ENCODE measurements at regions not wholly inside any gene's neighbourhood (a gene's known extent, or its start where the extent isn't known, plus 50 kb on each side); places are given as distances from the start of the nearest gene placed in this dataset.

DNA sequence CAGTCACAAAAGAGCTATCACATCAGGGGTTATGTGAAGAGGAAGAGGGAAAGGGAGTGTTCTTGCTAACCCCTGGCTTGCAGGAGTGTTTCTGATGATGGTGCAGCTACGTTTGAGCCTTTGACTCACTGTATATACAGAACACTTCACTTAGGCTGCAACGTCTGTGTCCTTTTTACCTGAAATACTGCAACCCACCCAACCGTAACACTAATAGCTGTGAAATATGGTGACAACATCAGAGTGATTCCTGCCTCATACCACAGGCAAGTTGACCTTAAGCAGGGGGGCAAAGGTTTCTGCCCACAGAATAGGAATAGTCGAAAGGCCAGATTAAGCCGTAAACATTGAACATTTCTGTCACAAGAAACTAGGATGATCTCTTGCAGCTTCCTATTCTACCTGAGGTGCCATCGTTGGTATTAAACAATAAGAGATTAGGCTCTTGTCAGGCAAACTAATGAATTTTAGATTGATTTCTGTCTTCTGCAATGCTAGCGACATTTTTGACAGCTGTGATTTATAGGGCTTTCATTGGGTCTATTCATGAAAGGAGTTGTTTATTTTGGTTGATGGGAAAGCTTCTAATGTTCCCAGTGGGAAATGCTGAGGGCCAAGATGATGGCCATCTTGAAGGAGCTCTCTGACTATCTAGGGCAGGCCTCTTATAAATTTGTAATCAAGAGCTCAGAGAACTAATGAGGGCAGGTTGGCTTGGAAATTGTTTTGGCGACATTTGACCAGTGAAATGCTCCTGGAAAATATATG, 316.8 kb downstream of the PIK3C3 start:
- DNase-seq, result no peak

DNA sequence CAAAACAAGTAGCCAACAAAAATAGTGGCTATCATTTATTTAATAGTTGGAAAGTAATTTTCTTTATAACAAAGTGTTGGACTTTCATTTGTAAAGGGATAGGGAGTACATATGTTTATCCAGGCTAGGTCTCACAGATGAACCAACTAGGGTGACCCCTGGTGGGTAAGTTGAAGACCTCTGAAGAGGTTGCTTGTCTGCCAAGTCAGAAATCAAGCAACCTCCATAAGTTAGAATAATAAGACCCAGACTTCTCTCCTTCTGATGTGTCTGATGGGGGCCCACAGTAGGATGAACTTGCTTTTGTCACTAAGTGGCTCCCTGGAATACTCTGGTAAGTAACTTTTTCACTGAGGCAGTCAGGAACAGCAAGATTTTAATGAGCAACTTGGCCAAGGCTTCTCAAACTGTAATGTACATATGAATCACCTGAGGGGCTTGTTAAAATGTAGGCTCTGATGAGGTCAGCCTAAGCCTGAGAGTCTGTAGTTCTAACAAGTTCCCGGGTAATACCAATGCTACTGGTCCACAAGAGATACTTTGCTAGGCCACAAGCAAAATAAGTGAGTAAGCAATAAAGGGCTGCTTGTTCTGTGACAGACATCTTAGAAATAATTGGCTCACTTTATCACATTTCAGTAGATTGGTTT, 319.6 kb downstream of the PIK3C3 start:
- DNase-seq, result no peak

DNA sequence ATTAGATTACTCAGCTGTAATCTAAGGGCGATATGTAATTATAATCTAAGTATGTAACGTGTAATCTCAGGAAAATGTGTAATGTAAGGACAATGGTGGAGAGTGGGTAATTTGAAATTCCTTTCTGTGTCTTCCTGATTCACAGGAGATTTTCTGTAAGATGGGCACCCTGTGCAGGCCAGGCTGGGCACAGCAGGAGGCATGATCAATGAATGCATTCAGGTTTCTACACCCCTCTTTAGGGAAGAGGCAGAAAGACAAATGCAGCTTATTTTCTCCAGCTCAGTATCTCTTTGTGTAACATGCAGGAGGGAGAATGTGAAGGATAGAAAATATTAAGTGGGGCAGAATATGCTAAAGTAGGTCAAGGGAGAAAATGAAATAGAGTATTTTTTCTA, 320.1 kb downstream of the PIK3C3 start:
- DNase-seq, result no peak

DNA sequence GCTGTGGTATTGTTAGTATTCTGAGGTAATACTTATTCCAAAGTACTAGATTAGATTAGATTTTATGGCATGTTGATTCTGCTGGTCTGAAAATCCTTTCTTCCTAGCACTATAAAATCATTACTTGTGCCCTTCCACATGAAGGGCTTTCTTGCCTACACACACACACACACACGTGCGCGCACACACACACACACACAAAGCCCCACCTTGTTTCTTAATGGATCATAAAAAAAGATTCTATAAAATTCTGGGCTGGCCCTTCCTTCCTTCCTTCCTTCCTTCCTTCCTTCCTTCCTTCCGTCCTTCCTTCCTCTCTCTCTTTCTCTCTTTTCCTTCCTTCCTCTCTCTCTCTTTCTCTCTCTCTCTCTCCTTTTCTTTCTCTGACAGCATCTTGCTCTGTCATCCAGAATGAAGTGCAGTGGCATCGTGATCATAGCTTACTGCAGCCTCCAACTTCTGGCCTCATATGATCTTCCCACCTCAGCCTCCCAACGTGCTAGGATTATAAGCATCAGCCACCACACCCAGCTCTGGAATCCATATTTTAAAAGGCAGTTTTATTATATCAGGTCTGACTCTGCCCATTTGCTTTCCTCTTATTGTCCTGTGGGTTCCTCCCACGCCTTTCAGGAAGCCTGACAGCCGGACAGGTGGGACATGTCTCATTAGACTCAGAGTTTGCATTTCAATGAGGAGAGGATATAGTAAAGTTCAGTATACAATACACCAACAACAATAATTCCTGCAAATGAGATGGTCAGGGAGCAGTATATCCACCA, 321.1 kb downstream of the PIK3C3 start:
- DNase-seq, result no peak

DNA sequence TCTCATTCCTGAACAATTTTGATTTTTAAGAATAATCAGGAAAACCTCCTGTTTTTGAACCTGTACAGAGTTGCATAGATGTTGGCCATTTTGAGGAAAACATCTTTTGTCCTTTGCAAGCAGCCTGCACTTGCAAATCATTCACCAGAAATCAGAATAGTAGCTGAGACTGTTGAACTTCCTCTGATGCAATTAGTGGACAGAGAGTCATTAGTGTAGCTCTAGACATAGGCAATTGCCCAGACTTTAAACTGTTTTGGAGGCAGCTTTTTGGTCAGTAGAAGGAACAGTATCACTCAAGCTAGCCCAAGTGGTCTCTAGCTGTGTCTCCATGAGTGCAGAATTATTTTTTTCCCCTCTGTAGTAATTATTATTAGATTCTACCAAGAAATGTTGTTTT, 326.1 kb downstream of the PIK3C3 start:
- no peak for DNase-seq

DNA sequence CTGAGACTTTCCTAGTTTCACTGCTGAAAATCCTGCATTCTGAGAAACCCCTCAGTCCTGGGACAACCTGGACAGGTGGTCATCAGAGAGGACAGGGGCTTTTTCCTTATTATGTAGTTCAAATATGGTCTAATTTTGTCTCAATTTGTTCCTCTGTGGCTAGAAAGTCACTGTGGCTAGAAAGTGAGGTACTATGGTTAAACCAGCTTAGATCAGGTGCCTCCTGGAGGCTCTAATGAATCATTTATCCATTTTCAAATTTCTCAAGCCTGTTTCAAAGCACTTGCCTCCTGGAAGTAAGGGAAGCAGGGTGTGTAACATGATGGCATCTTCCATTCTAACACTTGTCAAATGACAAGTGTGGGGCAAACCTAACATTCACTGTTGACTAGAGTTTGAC, 326.8 kb downstream of the PIK3C3 start:
- no peak for DNase-seq

DNA sequence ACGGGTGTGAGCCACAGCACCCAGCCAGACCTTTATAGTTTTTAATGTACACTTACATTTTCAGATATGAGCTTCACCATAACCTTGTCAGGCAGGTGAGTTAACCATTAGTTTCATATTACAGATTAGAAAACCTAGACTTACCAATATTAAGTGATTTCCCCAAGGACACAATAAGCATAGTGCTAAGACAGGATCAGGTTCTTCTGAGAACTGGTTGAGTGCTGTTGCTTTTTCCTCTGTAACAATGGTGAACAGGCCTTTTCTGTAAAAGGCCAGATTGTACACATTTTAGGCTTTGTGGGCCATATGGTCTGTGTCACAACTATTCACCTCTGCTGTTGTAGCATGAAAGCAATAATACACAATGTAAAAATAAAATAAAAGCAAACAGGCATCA, 332.0 kb downstream of the PIK3C3 start:
- DNase-seq, result peak; percentile 17

DNA sequence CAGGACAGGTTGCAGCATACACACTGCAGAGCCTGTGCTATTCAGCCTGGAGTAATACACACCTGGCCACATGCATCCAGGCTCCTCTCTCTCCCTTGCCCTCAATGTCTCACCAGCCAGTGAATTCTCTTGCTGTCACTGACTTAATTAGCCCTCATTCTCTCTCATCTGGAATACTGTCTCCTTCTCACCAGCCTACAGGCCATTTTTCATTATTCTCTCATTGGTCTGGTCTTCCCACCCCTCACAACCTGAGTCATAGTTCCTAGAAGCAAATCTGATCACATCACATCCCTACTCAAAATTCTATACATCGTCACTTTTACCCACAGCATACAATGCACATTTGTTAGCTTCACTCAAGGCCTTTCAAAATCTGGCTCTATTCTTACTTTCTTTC, 333.1 kb downstream of the PIK3C3 start:
- DNase-seq, result no peak

DNA sequence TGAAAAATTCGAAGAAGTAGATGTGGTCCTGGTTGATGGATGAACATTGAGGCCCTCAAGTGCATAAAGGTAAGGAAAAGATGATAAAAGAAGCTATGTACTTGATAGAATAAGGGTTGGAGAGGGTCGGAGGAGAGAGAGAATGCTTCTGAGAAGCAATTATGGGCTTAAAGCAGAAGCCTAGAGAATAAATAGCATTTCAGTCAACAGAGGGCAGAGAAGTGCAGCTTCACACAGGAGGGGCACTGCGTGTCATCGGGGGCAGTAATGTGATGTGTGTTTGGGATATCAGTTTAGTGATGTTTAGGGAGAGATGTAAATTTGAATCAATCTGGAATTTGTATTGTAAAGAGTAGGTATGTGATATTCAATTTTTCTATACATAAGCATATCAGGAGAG, 334.5 kb downstream of the PIK3C3 start:
- no peak for DNase-seq

DNA sequence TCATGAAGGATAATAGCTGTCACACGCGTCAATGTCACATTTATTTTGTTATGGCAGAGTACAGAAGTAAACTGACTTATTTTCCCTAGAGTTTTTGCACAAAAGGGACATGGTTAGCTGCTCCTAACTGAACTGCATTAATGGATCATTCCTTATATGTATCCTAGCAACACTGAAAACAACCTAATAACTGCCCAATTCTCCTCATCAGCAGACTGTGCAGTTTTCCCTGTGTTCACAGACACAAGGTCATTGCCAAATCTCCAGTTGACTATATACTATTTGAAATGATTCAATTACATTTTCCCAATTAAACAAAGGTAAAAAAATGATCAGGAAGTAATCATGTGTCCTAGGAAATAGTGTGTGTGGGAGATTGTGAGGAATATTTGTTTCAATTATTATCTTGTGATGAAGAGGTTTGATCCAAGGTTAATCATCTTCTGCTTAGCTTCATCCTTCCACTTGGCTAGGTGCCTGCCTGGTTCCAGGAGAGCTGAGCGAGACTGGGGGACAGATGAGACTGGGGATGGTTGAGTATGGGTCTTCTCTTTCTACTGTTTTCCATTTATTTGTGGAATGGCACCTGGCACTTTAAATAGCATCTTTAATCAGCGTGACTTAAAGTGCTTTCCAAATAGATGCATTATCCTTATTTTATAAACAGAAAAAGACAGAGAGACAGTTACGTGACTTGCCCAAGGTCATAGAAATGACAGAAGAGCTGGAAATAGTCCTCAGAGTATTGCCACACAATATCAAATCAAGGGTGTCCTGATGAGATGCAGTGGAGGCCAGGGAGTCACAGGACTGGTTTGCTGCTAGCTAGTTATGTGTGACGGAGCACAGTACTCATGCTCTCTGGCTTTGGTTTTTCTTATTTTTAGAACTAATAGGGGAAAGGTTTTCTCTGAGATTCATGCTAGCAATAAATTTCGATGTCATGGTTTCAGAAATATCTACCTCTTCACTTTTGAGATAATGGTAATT, 335.6 kb downstream of the PIK3C3 start:
- DNase-seq, result no peak

DNA sequence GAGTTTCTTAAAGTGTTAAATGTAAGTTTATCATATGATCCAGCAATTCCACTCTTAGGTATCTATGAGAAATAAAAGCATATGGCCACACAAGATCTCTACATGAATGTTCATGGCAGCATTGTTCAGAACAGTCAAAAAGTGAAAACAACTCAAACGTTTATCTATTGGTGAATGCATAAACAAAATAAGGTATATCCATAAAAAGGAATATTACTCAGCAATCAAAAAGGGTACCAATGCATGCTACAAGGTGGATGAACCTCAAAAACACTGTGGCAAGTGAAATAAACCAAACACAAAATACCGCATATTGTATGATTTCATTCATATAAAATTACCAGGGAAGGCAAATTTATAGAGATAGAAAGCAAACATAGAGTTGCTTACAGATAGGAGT, 337.6 kb downstream of the PIK3C3 start:
- DNase-seq, result no peak

DNA sequence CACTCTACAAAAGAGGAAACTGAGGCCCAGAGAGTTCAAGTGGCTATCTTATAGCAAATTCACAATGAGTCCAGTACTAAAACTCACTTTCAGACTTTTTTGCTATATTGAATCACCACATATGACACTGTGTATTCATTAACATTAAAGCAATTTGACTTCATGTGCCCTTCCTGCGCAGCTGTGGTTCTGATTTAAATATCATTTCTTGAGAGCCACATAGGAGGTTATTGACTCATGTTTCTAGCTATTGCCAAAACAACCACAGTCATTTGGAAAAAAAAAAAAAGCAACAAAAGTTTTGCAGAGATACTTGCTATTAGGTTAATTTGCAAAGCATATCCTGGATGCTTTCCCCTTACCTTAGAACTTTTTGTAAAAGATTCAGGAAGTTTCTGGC, 341.2 kb downstream of the PIK3C3 start:
- no peak for DNase-seq

DNA sequence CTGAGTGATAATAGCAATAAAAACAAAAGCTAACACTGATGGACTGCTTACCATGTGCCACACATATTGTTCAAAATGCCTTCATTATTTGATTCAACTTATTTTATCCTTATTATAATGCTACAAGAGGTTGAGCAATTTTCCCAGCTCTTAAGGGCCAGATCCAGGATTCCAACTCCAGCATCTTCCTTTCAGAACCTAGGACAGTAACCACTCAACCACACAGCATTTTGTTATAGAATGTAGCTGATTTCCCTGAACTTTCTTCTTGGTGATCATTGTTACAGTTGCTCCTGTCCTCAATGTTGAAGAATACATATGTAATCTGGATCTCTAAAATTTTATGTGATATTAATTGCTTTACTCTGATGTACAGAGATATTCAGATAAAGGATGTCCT, 341.7 kb downstream of the PIK3C3 start:
- DNase-seq, result no peak

DNA sequence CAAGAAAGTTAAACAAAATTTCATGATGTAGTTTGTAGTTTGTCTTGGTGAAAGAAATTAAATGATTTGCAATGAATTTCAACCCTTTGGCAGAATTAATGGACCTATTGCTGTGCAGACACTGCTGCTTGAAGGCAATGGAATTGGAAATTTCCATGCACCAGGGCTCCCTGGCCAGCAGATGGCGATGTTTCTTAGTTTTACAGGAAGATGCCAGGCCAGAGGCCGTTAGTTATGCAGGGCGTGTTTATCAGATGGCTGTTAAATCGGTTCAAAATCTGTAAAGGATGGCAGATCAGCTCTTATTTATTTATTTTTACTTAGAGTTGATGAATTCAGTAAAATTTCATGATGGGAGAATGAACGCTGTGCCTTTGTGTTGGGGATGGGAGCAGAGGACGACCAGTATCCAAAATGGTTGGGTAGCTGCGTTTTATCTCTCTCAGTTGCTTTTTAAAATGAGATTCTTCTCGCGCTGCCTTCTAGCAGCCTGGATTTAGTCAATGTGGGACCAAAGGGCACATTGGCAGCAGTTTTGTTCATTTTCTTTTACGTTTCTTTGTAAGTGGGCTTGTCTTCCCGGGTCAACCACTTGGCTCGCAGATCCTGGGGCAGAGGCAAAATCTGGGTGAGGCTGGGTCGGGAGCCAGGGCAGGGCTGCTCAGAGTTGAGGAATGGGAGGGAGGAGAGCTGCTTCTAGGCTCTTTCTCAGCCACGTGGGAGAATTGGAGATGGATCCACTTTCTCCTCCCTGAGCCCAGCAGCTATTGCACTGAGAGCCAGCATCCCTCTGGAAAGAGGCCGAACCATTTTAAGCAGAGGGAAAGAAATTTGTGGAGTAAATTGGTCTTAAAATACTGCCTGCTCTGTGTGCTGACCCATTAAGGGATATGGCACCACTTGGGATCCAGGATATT, 344.0 kb downstream of the PIK3C3 start:
- peak; percentile 84 for DNase-seq

DNA sequence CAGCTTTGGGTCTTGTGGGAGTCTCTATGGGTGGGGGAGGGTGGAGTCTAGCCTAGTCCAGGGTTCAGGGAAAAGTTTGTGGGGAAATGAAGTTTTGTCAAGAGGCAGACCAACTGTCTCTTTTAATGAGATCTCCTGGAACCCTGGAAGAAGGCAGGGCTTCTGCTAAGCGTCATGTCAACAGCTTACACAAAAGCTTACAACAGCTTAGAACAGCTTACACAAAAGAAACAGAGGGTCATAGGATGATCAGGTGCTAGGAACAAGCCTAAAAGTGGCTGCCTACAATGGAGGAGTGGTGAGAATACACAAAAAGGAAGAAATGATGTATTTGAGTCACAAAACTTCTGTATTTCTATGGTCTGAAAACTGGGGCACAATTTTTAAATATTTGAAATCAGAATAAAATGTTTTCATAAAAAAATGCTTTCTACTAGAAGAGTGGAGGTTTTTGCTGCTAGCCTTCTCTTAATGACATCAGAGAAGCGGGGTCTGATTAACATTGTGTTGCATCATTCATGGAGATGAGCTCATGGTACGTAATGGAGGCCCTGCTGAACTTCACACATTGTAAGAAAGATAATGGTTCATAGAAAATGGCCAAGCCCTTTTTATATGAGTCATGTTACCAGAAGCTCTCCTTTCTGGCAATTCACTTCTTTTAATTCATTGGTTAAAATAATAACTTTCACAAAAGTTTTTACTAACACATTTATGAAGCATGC, 351.0 kb downstream of the PIK3C3 start:
- no peak for DNase-seq

DNA sequence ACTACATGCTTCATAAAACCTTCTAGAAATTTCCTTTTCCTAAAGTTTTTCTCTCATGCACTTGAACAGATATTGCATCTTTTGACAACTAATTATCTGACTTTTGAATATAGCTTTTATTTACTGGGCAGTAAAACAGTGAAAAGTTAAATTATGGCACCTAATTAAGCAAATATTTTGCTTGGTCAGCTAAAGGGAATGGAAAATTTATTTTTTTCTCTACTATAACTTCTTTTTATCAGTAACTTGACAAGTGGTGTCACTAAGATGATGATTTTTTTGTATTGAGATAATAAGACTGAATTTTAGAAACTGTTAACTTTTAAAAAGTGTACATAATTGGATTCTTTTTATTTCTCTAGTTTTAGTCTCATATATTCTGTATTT, 351.6 kb downstream of the PIK3C3 start:
- DNase-seq, result no peak

DNA sequence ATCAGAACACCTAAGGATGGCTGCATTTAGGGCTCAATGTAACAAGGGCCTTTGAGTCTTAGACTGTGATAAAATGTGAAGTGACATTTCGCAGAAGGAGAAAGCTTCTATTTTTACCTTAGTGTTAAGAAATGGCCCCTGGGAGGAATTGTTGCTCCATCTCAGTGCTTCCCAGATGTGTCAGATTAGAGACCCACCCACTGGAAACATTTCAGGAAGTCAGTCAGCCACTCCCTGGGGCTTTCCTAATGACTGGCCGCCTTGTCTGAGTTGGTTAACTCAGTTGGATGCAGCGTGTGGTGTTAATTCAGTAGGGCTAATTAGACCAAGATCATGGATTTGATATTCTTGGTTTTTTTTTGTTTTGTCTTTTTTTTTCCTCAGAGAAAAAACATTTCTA, 355.9 kb downstream of the PIK3C3 start:
- no peak for DNase-seq

DNA sequence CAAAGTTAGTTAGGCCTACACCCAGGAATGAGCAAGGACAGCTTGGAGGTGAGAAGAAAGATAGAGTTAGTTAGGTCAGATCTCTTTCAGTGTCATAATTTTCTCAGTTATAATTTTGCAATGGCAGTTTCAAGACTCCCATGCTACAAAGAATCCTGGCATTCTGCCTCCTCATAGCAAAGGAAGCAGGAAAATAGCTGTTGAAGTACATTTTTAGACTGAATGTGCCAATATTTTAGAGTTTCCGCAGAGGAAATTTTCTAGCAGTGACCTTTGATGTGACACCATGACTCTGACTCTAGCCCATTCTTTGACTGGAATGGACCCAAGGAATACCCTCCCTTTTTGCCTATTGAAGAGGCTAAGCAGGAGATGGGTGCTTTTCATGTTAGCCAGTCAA, 371.7 kb downstream of the PIK3C3 start:
- no peak for DNase-seq

DNA sequence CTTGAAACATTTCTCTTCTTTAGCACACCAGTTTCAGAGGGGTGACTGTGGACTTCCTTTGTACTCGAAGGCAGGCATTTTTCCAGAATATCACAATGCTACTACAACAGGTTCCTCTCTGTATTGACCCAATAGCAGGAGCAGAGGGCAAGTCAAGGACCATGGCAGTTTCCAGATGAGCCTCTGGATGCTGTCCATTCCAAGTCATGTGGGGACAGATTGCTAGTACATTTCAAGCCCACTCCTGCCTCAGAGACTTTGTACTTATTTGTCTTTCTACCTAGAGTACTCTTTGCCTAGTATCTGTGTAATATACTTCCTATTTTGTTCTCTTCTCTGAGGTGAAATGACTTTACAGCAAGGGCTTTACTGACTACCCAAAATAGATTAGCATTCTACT, 373.9 kb downstream of the PIK3C3 start:
- DNase-seq, result no peak

DNA sequence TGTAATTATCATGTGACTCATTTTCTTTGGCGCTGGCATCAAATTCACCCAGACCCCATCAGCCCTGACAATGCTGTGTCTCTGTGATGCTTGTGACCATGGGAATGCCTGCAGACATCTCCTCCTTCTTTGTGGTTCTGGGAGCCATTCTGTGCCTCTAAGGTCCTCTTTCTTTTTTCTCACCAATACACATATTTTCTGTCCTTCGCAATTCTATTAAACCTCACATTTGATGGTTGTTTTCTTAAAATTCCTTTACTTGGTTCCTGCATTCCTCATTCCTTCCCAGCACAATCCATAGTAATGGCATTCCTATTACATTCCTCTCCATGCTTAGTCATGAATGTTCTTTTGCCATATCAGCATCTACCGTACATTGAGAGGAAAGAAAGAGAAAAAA, 375.3 kb downstream of the PIK3C3 start:
- DNase-seq, result no peak

DNA sequence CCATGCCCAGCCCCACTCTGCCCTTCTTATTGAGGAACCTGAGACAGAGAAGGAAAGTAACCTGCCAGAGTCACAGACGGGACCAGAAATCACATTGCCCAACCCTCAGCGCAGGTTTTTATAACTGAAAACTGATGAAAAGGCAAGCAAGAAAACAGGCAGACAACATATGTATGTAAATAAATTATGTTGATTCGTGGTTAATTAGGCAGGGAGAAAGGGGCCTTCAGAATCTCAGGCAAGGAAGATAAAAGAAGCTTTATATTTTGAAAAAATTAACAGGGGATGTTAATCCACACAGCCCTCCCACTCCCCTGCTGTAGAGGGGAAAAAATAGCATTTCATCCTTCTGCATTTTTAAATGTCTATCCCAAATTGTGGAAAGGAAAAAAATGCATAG, 378.5 kb downstream of the PIK3C3 start:
- DNase-seq, result no peak

Data from NCI-H2107 (cell line).